Tibial nerve (tissue), 4 donors: ENCODE measurements at regions not wholly inside any gene's neighbourhood (a gene's known extent, or its start where the extent isn't known, plus 50 kb on each side); places are given as distances from the start of the nearest gene placed in this dataset.
"Not testable (repeated sequence)": the region's sequence is repeated elsewhere in the genome, so short reads cannot be mapped to it uniquely, and the experiment has no call there.

Source experiments
- DNase-seq, 2 donors: peaks; one replicate each; pipeline ENCODE4 v3.0.0-alpha.2; 2019; ENCODE audit warnings: low spot score in 2 of 2
- H3K27ac ChIP-seq, 4 donors: fragments of 200-600 bp; sonication (generic) in 3 of 4; one replicate each; pipeline ENCODE4 v1.5.1; 2017 to 2019; ENCODE audit warnings: mild to moderate bottlenecking in 1 of 4
- H3K27me3 ChIP-seq, 2 donors: fragments of 200-600 bp; sonication (generic) in 1 of 2; one replicate each; pipeline versions ENCODE4 v1.5.1 to v1.6.0; 2017 to 2019
- H3K36me3 ChIP-seq, 3 donors: fragments of 200-600 bp; sonication (generic); one replicate each; pipeline ENCODE4 v1.5.1; 2018 to 2019
- H3K4me1 ChIP-seq, 4 donors: fragments of 200-600 bp; sonication (generic) in 3 of 4; one replicate each; pipeline ENCODE4 v1.5.1; 2017 to 2019
- H3K4me3 ChIP-seq, 4 donors: fragments of 200-600 bp; sonication (generic) in 3 of 4; one replicate each; pipeline ENCODE4 v1.5.1; 2017 to 2019; ENCODE audit warnings: mild to moderate bottlenecking in 1 of 4, moderate library complexity in 1 of 4
- H3K9me3 ChIP-seq, 4 donors: fragments of 200-600 bp; sonication (generic) in 3 of 4; one replicate each; pipeline ENCODE4 v1.5.1; 2017 to 2019
- EP300 ChIP-seq, 2 donors: sonication (generic); formaldehyde crosslinking; IDR thresholded peaks; one replicate each; pipeline ENCODE4 v1.6.1; 2017; ENCODE audit warnings: antibody characterized with exemption in 2 of 2, mild to moderate bottlenecking in 1 of 2
- POLR2A ChIP-seq, 2 donors: fragments of 450-650 bp; IDR thresholded peaks; one replicate each; pipeline ENCODE4 v1.6.1; 2017; ENCODE audit warnings: antibody characterized with exemption in 2 of 2, mild to moderate bottlenecking in 2 of 2, moderate library complexity in 2 of 2
- WGBS, 2 donors: methylation state at CpG; one replicate each; pipeline ENCODE4 v1.1.5; 2018; 5-methylcytosine and 5-hydroxymethylcytosine counted together
- TF ChIP-seq, protein P1 (sequence below), 5 experiments: fragments of 200-600 bp in 3 of 5; fragments of 450-650 bp in 2 of 5; sonication (generic) in 3 of 5; IDR thresholded peaks; one replicate each; pipeline ENCODE4 v1.5.1; 2016 to 2019; ENCODE audit warnings: antibody characterized with exemption in 5 of 5, mild to moderate bottlenecking in 3 of 5, moderate library complexity in 2 of 5

DNA sequence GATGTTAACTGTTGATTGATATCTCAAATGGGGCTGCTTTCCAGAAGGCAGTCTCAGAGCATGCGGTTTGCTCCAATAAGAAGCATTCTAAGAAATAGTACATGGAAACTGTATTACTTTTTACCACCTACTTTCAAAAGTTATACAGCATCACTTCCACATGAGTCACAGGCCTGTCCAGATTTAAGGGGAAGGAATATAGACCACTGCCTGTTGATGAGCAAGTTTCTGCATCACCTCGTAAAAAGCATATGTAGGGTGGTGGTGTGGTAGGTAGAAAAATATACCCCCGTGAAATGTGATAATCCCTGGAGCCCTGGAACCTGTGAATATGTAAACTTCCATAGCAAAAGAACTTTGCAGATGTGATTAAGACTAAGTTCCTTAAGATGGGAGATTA is 816.6 kb upstream of the CDH6 start:
- H3K4me1 ChIP-seq, result no peaks in the 10 kb centered on the region
- no peaks in the 10 kb centered on the region for H3K9me3 ChIP-seq
- TF ChIP-seq POLR2A (IDR thresholded peaks at IDR 0.05), result no peak
- H3K36me3 ChIP-seq, result no peaks in the 10 kb centered on the region
- 78 to 82% methylated on average over 3 of the region's 3 CpGs for WGBS, 2 donors
- DNase-seq, result no peak
- H3K27ac ChIP-seq, result no peak overlapping the region
- no peak overlapping the region for H3K4me3 ChIP-seq
- H3K27me3 ChIP-seq, result no peaks in the 10 kb centered on the region

DNA sequence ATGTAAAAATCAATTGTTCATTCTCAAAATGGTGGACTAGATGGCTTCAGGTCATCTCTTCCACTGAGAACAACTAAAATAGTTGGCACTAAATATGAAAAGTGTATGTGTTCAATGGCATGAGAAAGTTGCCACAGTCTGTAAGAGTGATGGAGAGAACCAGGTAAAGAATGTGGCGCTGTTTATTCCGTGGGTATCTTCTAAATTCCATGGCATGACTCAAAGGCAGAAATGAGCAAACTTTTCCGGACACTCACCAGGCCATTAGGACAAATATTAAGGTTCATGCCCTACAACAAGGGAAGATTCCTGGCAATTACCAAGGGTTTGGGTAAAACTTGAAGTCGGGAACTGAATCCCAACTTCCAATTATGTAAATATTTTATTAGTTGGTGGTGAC is 825.4 kb upstream of the CDH6 start:
- TF ChIP-seq EP300 (IDR thresholded peaks at IDR 0.05) (no peak), POLR2A (IDR thresholded peaks at IDR 0.05) (no peak)
- TF ChIP-seq, protein P1, sequence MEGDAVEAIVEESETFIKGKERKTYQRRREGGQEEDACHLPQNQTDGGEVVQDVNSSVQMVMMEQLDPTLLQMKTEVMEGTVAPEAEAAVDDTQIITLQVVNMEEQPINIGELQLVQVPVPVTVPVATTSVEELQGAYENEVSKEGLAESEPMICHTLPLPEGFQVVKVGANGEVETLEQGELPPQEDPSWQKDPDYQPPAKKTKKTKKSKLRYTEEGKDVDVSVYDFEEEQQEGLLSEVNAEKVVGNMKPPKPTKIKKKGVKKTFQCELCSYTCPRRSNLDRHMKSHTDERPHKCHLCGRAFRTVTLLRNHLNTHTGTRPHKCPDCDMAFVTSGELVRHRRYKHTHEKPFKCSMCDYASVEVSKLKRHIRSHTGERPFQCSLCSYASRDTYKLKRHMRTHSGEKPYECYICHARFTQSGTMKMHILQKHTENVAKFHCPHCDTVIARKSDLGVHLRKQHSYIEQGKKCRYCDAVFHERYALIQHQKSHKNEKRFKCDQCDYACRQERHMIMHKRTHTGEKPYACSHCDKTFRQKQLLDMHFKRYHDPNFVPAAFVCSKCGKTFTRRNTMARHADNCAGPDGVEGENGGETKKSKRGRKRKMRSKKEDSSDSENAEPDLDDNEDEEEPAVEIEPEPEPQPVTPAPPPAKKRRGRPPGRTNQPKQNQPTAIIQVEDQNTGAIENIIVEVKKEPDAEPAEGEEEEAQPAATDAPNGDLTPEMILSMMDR (IDR thresholded peaks at IDR 0.05), result no peak
- no peak overlapping the region for H3K4me3 ChIP-seq
- 74 to 80% methylated on average over 4 of the region's 4 CpGs for WGBS, 2 donors
- DNase-seq, result no peak
- no peaks in the 10 kb centered on the region for H3K4me1 ChIP-seq
- no peak overlapping the region for H3K27ac ChIP-seq
- H3K36me3 ChIP-seq, result no peaks in the 10 kb centered on the region
- H3K9me3 ChIP-seq, result peaks cover 0 to 27% (median 0%) of the 10 kb centered on the region in 4 donors
- no peaks in the 10 kb centered on the region for H3K27me3 ChIP-seq

DNA sequence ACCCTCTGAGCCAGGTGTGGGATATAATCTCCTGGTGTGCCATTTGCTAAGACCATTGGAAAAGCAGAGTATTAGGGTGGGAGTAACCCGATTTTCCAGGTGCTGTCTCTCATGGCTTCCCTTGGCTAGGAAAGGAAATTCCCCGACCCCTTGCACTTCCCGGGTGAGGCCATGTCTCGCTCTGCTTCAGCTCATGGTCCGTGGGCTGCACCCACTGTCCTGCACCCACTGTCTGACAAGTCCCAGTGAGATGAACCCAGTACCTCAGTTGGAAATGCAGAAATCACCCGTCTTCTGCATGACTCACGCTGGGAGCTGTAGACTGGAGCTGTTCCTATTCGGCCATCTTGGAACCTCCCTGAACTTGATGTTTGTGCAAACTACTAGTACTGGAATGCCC is 828.5 kb upstream of the CDH6 start:
- not testable (repeated sequence) for H3K27me3 ChIP-seq, H3K36me3 ChIP-seq, H3K27ac ChIP-seq, DNase-seq, H3K4me1 ChIP-seq, H3K4me3 ChIP-seq
- 92 to 97% methylated on average over 8 of the region's 8 CpGs for WGBS, 2 donors
- H3K9me3 ChIP-seq, result peaks cover 0 to 38% (median 0%) of the 10 kb centered on the region in 4 donors

DNA sequence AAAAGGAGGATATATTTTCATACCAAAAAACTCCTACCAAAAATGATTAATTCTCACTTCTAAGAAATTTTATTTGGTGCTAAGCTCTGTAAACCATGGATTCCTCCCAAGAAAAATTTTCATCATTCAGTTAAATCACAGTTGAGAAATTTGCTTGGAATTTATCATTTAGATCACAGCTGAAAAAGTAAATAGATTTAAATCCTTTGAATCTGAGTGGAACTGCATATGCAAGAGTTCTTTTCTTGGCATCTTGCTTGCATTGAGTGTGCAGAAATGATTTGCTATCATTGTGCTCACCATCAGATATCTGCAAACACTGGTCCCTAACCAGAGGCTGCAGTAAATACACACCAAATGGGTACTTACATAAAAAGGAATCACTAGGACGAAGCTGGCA is 836.1 kb upstream of the CDH6 start:
- no peak overlapping the region for H3K27ac ChIP-seq
- no peaks in the 10 kb centered on the region for H3K4me1 ChIP-seq
- no peak overlapping the region for H3K4me3 ChIP-seq
- no peaks in the 10 kb centered on the region for H3K27me3 ChIP-seq
- peaks cover 0 to 7% (median 0%) of the 10 kb centered on the region in 4 donors for H3K9me3 ChIP-seq
- TF ChIP-seq EP300 (IDR thresholded peaks at IDR 0.05) (no peak), POLR2A (IDR thresholded peaks at IDR 0.05) (no peak)
- TF ChIP-seq, protein P1 (IDR thresholded peaks at IDR 0.05), result no peak
- 81 to 87% methylated on average over 1 of the region's 1 CpG for WGBS, 2 donors
- no peaks in the 10 kb centered on the region for H3K36me3 ChIP-seq
- no peak for DNase-seq

DNA sequence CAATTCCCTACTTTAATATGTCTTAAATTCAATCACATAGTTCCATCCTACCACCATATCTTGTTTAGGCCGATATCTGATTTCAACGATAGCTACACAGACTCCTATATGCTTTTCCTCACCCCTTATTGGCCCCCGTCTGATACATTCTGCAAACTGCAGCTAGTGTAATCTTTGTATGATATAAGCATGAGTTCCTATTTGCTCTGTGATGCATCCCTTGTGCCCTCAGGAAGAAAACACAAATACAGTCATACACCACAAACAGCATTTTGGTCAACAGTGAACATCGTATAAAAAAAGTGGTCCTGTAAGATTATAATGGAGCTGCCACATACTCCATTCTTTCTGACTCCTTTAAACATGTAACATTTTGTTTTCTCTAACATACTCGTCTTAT is 837.8 kb upstream of the CDH6 start:
- Histone ChIP-seq H3K27me3 (no peaks in the 10 kb centered on the region), H3K4me3 (no peak overlapping the region), H3K4me1 (no peaks in the 10 kb centered on the region), H3K27ac (no peak overlapping the region), H3K9me3 (peaks cover 0 to 7% (median 0%) of the 10 kb centered on the region in 4 donors), H3K36me3 (no peaks in the 10 kb centered on the region)
- 69 to 73% methylated on average over 5 of the region's 5 CpGs for WGBS, 2 donors
- no peak for DNase-seq
- no peak for TF ChIP-seq EP300 (IDR thresholded peaks at IDR 0.05)
- TF ChIP-seq, protein P1 (IDR thresholded peaks at IDR 0.05), result no peak

DNA sequence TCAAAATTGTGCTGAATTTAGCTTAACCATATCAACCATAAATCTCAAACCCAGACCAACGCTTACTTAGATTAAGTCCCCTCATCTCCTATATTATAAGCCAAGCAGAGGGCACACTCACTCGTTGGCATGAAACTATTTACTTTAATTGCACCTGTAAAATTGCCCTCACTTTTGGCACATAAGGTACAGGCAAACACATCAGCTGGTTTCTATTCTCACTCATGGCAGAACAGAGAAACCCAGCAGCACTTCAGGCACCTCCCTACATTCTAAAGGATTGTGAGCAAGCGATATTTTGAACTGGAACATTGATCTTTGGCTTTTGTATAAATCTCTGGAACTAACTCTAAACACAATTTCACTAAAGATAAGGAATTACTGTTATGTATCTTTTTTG is 845.6 kb upstream of the CDH6 start:
- Histone ChIP-seq H3K9me3 (no peaks in the 10 kb centered on the region), H3K4me1 (no peaks in the 10 kb centered on the region), H3K36me3 (no peaks in the 10 kb centered on the region), H3K27ac (no peak overlapping the region), H3K27me3 (no peaks in the 10 kb centered on the region), H3K4me3 (no peak overlapping the region)
- no peak for DNase-seq
- 83 to 88% methylated on average over 3 of the region's 3 CpGs for WGBS, 2 donors
- no peak for TF ChIP-seq POLR2A (IDR thresholded peaks at IDR 0.05)
- TF ChIP-seq, protein P1 (IDR thresholded peaks at IDR 0.05), result no peak
- TF ChIP-seq EP300 (IDR thresholded peaks at IDR 0.05), result no peak

DNA sequence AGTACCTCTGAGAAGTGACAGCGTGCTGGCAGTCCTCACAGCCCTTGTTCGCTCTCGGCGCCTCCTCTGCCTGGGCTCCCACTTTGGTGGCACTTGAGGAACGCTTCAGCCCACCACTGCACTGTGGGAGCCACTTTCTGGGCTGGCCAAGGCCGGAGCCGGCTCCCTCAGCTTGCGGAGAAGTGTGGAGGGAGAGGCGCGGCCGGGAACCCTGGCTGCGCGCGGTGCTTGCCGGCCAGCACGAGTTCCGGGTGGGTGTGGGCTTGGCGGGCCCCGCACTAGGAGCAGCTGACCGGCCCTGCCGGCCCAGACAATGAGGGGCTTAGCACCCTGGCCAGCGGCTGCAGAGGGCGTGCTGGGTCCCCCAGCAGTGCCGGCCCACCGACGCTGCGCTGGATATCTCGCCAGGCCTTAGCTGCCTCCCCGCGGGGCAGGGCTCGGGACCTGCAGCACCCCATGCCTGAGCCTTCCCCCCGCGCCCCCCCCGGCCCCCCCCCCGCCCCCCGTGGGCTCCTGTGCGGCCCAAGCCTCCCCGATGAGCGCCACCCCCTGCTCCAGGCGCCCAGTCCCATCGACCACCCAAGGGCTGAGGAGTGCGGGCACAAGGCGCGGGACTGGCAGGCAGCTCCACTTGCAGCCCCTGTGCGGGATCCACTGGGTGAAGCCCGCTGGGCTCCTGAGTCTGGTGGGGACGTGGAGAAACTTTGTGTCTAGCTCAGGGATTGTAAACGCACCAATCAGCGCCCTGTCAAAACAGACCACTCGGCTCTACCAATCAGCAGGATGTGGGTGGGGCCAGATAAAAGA is 847.7 kb upstream of the CDH6 start:
- 91 to 93% methylated on average over 22 to 31 of the region's 50 CpGs for WGBS, 2 donors
- not testable (repeated sequence) for H3K4me1 ChIP-seq, H3K4me3 ChIP-seq, H3K27me3 ChIP-seq, H3K36me3 ChIP-seq, H3K9me3 ChIP-seq, DNase-seq, H3K27ac ChIP-seq
